Globus pallidus (tissue), 1 donor: ENCODE measurements at regions not wholly inside any gene's neighbourhood (a gene's known extent, or its start where the extent isn't known, plus 50 kb on each side); places are given as distances from the start of the nearest gene placed in this dataset.

Source experiments
- DNase-seq: peaks from one replicate; pipeline ENCODE4 v3.0.0-alpha.2; 2015; ENCODE audit warnings: low spot score

- no peak for DNase-seq
These were observed 167.3 kb downstream of the HRH4 start for GRCh38 chr18:24627644-24628315.

DNA sequence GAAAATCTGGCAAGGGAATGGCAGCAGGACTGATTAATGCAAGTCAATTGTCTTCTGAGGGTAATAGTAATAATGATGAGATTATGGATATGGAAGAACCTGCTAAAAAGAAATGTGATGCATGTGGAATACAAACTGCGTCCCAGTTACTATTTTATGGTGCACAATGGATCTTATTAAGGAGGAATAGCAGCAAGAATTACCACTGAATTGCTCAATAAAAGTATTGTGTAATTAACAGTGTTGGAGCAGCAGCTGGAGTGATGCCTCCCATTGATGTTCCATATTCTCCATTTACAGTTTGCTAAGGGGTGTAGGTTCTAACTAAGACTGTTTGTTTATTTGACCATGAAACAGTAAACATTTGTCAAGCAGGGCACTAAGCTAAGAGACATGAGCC, 167.9 kb downstream of the HRH4 start:
- DNase-seq, result no peak

- DNase-seq, result no peak
These were observed 169.5 kb downstream of the HRH4 start for GRCh38 chr18:24629921-24630320.

GRCh38 chr18:24630346-24630880, 170.0 kb downstream of the HRH4 start:
- DNase-seq, result no peak

- no peak for DNase-seq
These were observed 171.0 kb downstream of the HRH4 start for GRCh38 chr18:24631243-24632025.

DNA sequence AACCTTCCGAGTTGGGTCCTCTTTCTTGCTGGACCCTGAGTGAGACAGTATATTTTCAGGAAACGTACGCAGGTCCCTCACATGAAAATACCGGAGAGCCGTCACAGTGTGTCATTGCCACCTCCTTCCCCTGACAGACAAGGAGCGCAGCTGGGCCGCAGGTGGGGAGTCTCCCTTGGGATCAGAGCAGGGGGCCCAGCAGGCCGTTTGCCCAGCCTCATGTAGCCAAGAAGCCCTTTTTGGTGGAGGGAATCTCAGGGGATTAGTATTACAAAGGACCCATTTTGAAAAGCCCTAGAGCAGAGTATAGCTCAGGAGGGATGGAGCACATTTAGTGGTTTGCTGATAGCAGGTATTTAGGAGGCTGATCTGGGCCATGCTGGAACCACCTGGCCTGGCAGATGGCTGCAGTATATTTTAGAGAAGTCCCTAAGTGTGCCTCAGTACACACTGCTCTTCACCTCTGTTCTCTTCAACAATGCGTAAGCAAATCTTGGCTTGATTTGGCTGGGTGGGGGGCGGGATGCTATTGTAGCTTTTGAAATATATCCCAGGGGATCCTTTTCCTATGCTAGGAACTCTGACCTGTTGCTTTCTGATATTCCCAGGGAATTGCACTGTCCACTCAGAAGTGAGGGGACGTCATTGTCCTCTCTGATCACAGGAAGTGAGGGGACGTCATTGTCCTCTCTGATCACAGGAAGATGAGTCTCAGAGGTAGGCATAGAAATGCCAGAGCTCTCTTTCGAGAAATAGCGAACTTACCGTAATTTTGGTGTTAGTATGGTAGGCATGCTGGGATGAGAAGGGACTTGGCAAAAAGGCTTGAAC, 171.9 kb downstream of the HRH4 start:
- DNase-seq, result no peak

- no peak for DNase-seq
These were observed 172.7 kb downstream of the HRH4 start for GRCh38 chr18:24633121-24633520.

DNA sequence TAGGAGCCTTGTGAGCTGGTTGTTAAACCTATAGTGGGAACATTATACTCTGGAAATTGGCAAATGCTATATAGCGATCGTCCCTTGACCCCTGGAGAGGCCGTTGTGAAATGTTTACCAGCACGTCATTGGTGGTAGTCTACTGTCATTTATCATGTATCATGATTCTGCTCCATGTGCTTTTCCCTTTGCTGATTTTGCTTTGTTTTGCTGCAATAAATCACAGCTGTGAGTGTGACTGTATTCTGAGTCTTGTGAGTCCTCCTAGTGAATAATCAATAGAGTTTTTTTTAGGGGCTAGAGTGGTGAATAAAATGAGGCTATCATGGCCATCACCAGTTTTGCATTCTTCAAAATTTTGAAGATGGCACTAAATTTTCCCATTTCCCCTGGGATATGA, 189.1 kb downstream of the HRH4 start:
- no peak for DNase-seq

GRCh38 chr18:24651434-24651833, 191.0 kb downstream of the HRH4 start:
- no peak for DNase-seq

DNA sequence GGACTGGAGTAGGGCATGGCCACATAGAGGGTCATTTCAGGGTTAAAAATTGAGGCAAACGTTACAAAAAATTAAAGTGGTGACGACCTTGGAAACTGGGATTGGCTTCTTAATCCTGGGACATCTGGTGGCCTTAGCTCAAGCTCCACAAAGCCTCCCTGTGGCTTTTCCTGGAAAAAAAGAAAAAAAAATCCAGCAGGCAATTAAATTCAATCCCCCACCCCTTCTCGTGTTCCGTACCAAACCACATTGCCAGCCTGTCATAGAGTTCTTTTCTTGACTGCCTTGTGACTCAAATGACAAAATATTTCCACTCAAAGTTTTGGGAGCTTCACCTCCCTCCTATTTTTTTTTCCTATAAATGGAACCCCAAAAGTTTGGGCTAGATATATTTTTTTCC, 195.6 kb downstream of the HRH4 start:
- DNase-seq, result no peak

- DNase-seq, result no peak
These were observed 196.4 kb downstream of the HRH4 start for GRCh38 chr18:24656551-24657443.

- no peak for DNase-seq
These were observed 197.0 kb downstream of the HRH4 start for GRCh38 chr18:24657444-24657842.

DNA sequence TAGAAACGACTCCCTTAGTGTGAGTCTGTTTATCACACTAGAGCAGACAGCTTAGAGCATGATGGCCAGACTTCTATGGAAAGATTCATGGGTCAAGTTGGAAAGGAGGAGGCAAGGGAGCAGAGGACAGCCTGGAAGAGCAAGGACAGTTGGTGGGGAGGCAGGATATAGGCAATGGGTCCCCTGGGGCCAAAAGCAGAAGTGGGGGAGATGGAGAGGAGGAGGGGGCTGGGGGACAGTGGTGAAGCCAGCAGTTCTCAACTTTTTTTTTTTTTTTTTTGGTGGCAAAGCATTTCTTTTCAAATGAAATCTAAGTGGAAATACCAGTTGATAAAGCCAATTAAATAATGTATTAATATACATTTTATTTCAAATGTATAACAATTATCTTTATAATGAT, 197.9 kb downstream of the HRH4 start:
- no peak for DNase-seq

GRCh38 chr18:24659827-24660720, 199.6 kb downstream of the HRH4 start:
- DNase-seq, result no peak

DNA sequence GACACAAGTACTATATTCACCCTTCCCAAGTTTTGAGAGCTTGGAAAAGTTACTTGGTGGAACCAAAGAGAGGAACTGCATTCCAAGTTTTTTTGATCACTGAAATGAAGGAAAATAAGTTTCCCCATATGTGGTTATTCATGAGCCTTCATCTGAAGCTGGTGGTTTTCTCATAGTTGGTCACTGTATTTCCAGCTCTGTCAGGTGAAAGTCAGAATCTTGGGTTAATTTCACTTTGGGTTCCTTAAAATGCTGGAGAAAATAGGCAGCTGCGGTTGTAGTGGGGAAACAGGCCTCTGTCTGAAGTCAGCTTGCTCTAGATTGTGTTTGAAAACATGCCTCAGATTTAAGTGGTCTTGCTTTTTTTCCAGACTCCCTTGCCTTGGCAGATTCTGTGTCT, 200.5 kb downstream of the HRH4 start:
- DNase-seq, result no peak

DNA sequence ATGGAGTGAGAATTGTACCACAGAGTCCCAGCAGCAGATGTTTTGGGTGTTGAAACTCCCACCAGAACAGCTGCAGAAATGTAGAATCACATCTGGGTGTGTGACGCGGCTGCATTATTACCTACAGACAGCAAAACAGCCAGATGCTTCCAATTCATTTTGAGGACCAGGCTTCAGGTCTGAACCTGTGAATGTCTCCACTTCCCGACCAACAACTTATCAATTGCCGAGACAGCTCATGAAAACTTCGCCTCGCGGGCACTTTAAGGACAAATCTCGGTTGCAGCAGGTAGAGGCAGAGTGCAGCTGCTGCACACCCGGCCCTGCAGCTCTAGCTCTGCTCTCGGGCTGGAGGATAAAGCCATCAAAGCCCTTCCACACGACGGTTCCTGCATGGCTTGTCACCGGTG, 202.0 kb downstream of the HRH4 start:
- no peak for DNase-seq

GRCh38 chr18:24663026-24663425, 202.6 kb downstream of the HRH4 start:
- no peak for DNase-seq

DNA sequence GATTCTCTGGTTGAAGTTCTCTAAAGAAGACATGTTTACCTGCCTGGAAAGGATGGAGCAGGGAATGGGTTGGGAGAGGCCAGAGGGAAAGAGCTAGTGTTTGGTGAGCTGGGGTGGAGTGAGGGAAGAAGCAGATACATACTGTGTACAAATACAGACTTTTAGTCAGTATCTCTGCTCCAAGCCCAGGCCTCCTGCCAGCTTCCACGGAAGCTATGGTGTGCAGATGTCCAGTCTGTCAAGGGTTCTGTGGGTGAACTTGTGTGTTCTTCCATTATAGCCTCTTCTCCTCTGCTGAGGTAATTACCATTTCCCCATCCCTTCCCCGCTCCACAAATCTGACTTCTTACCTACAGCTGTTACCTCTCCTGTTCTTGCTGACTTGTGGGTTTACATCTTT, 208.6 kb downstream of the HRH4 start:
- DNase-seq, result no peak

- DNase-seq, result no peak
These were observed 209.1 kb downstream of the HRH4 start for GRCh38 chr18:24669502-24669901.

DNA sequence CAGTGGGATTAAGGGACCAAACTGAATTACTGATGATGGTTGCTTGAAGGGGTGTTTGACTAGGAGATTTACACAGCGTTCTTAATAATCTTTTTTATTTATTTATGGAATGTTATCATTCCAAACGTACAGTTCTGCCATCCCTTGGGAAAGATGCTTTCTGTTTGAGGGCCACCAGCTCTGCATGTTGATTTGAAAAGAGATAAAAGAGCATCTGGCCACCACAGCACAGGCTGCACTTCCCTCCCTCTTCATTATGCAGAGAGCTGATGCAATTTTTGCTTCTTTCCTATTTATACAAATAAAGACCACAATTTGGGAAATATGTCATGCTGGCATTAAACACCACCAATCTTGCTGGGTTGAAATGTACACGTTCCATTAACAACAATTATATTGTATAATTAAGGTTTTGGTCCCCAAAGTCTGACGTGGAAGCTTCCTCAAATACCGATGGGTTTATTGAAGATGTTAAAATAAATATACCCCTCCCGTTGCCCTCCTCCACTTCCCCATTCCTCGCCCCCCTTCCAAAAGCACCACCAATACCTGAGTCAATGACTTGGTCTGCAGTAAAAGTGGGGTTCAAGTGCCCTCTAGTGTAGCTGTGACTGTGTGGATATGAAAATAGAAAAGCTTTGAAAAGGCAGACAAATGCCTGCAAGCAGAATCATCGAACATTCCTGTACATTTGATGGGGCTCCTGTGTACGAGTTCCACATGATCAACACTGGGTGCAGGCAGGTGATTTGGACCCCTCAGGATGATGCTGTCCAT, 211.9 kb downstream of the HRH4 start:
- DNase-seq, result peak; percentile 29
